SU-DHL-6 (cell line): ENCODE measurements at regions not wholly inside any gene's neighbourhood (a gene's known extent, or its start where the extent isn't known, plus 50 kb on each side); places are given as distances from the start of the nearest gene placed in this dataset.

ENCODE experiments used
- EZH2phosphoT487 ChIP-seq: fragments of 200-600 bp; sonication (generic), shearing (Covaris generic); conservative IDR thresholded peaks from 2 replicates; pipeline ENCODE4 v1.6.1; 2018; ENCODE audit warnings: mild to moderate bottlenecking, antibody characterized with exemption, low read length, moderate library complexity, mixed read lengths
- TF ChIP-seq, protein P1 (sequence below): fragments of 200-600 bp; sonication (generic); IDR thresholded peaks from one replicate; pipeline ENCODE4 v1.5.1; 2017; ENCODE audit warnings: antibody characterized with exemption, mild to moderate bottlenecking, low read length, moderate library complexity; ENCODE audit not compliant: insufficient read depth, poor library complexity, severe bottlenecking

DNA sequence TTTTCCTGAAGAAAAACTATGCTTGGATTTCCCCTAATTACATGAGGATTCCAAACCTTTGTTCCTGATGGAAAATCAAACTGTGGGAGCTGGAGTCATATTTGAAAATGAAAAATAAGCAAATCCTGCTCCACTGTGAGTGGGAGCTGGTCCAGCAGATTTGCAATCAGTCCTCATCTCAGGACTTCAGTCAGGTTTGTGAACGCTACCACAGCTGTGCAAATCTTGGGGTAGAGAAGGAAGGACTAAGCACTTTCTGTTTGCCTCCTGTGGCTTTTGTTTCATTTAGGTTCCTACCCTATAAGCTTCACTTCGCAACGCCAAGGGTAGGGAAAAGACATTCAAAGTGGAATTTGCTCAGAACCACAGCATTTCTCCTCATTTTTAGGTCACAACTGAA is 238.2 kb downstream of the TUSC7 start:
- TF ChIP-seq, protein P1, sequence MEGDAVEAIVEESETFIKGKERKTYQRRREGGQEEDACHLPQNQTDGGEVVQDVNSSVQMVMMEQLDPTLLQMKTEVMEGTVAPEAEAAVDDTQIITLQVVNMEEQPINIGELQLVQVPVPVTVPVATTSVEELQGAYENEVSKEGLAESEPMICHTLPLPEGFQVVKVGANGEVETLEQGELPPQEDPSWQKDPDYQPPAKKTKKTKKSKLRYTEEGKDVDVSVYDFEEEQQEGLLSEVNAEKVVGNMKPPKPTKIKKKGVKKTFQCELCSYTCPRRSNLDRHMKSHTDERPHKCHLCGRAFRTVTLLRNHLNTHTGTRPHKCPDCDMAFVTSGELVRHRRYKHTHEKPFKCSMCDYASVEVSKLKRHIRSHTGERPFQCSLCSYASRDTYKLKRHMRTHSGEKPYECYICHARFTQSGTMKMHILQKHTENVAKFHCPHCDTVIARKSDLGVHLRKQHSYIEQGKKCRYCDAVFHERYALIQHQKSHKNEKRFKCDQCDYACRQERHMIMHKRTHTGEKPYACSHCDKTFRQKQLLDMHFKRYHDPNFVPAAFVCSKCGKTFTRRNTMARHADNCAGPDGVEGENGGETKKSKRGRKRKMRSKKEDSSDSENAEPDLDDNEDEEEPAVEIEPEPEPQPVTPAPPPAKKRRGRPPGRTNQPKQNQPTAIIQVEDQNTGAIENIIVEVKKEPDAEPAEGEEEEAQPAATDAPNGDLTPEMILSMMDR, result no peak
- no peak for TF ChIP-seq EZH2phosphoT487
